Psoas muscle (tissue), 7 donors: ENCODE measurements at regions not wholly inside any gene's neighbourhood (a gene's known extent, or its start where the extent isn't known, plus 50 kb on each side); places are given as distances from the start of the nearest gene placed in this dataset.
"Not testable (repeated sequence)": the region's sequence is repeated elsewhere in the genome, so short reads cannot be mapped to it uniquely, and the experiment has no call there.

Experiments used
- ATAC-seq, 4 donors: fragments of 200-7000 bp; cut with Tn5 transposase; one replicate each; pipeline ENCODE4 v1.9.1; 2020; ENCODE audit warnings: moderate library complexity in 3 of 4, mild to moderate bottlenecking in 2 of 4
- DNase-seq, 2 donors: peaks; one replicate each; pipeline ENCODE4 v3.0.0-alpha.2; 2020
- H3K27ac ChIP-seq: fragments of 200-600 bp; one replicate; pipeline ENCODE4 v1.8.0; 2022
- H3K27me3 ChIP-seq, 3 donors: fragments of 200-600 bp in 1 of 3; one replicate each; pipeline versions ENCODE4 v1.6.1 to v1.8.0; 2013 to 2022; ENCODE audit warnings: low read length in 2 of 3, mild to moderate bottlenecking in 2 of 3, moderate library complexity in 1 of 3; ENCODE audit not compliant: insufficient read depth in 3 of 3
- H3K36me3 ChIP-seq, 2 donors: fragments of 200-600 bp in 1 of 2; one replicate each; pipeline versions ENCODE4 v1.6.1 to v1.8.0; 2013 to 2022; ENCODE audit warnings: low read depth in 1 of 2, mild to moderate bottlenecking in 1 of 2, moderate library complexity in 1 of 2; ENCODE audit not compliant: insufficient read depth in 1 of 2
- H3K4me1 ChIP-seq: fragments of 200-600 bp; one replicate; pipeline ENCODE4 v1.8.0; 2022
- H3K4me3 ChIP-seq: fragments of 200-600 bp; one replicate; pipeline ENCODE4 v1.8.0; 2022; ENCODE audit warnings: mild to moderate bottlenecking
- H3K9me3 ChIP-seq: fragments of 200-600 bp; one replicate; pipeline ENCODE4 v1.8.0; 2022
- CTCF ChIP-seq: fragments of 200-600 bp; IDR thresholded peaks from one replicate; pipeline ENCODE4 v1.8.0; 2022; ENCODE audit warnings: antibody characterized with exemption
- WGBS, 3 donors: extraction: QIAGEN DNeasy Blood & Tissue Kit; methylation state at CpG; one replicate each; pipeline versions ENCODE4 v1.1.6 to v1.1.7; 2013; 5-methylcytosine and 5-hydroxymethylcytosine counted together
- intact Hi-C, 2 donors: fragments of 100-400 bp; cut with DNase I; formaldehyde crosslinking; loops; one replicate each; pipeline versions ENCODE4 v1.11.0 to v1.14.2; 2022
- donor health status: healthy with polysubstance abuse.
- donor health status: DM: no; HTN: no; CAD: no; lungs with moderate emphysema.
- donor health status: Bipolar disorder and iron deficiency.
- donor health status: healthy.
- donor health status: DM: yes; HTN: yes; CAD: no.
- donor health status: DM: no; HTN: no; CAD: no.
- donor health status: DM: yes; HTN: yes; CAD: no.

GRCh38 chr7:81045491-81046030, 126.7 kb upstream of the SEMA3C start:
- intact Hi-C loops = no loop called here
- Histone ChIP-seq H3K36me3 (no peaks in the 10 kb centered on the region), H3K27me3 (no peaks in the 10 kb centered on the region), H3K9me3 (no peaks in the 10 kb centered on the region), H3K27ac (no peak overlapping the region), H3K4me3 (no peak overlapping the region), H3K4me1 (no peaks in the 10 kb centered on the region)
- TF ChIP-seq CTCF = no peak
- DNase-seq = no peak
- ATAC-seq = no peak

- H3K4me1 ChIP-seq, intact Hi-C loops: not testable (repeated sequence)
- WGBS, 3 donors = 90 to 98% (median 95%) methylated on average over 14 to 21 of the region's 21 CpGs
Measured at GRCh38 chr7:81042646-81043045, 123.8 kb upstream of the SEMA3C start.

GRCh38 chr7:81040496-81040895, 121.6 kb upstream of the SEMA3C start:
- Histone ChIP-seq H3K9me3 (no peaks in the 10 kb centered on the region), H3K4me1 (no peaks in the 10 kb centered on the region), H3K27me3 (no peaks in the 10 kb centered on the region), H3K27ac (no peak overlapping the region), H3K4me3 (no peak overlapping the region), H3K36me3 (no peaks in the 10 kb centered on the region)
- TF ChIP-seq CTCF = no peak
- ATAC-seq (no peak), DNase-seq (no peak)
- intact Hi-C loops = no loop called here
- 95 to 98% (median 97%) methylated on average over 1 of the region's 1 CpG for WGBS, 3 donors

More at GRCh38 chr7:81042646-81043045, 123.8 kb upstream of the SEMA3C start:
- not testable (repeated sequence) for DNase-seq, H3K36me3 ChIP-seq, H3K27ac ChIP-seq, H3K9me3 ChIP-seq, H3K27me3 ChIP-seq, ATAC-seq, H3K4me3 ChIP-seq

- Histone ChIP-seq H3K4me1 (no peaks in the 10 kb centered on the region), H3K27me3 (no peaks in the 10 kb centered on the region), H3K9me3 (no peaks in the 10 kb centered on the region), H3K4me3 (no peak overlapping the region), H3K36me3 (no peaks in the 10 kb centered on the region), H3K27ac (no peak overlapping the region)
- DNase-seq (no peak), ATAC-seq (no peak)
- intact Hi-C loops = no loop called here
- no peak for TF ChIP-seq CTCF
Measured at GRCh38 chr7:81036871-81037270, 118.0 kb upstream of the SEMA3C start.

GRCh38 chr7:81036057-81036456, 117.2 kb upstream of the SEMA3C start:
- DNase-seq = no peak
- 31 to 54% (median 38%) methylated on average over 5 of the region's 5 CpGs for WGBS, 3 donors
- no peaks in the 10 kb centered on the region for H3K4me1 ChIP-seq
- no peak for ATAC-seq
- no peak overlapping the region for H3K27ac ChIP-seq
- TF ChIP-seq CTCF = no peak
- H3K36me3 ChIP-seq = no peaks in the 10 kb centered on the region
- intact Hi-C loops = no loop called here
- no peaks in the 10 kb centered on the region for H3K9me3 ChIP-seq
- no peaks in the 10 kb centered on the region for H3K27me3 ChIP-seq
- no peak overlapping the region for H3K4me3 ChIP-seq
